Endothelial cell of umbilical vein (primary cell): ENCODE measurements at regions not wholly inside any gene's neighbourhood (a gene's known extent, or its start where the extent isn't known, plus 50 kb on each side); places are given as distances from the start of the nearest gene placed in this dataset.

Experiments
- BruUV-seq: library from RNA; stranded (reverse); fragments of 400-500 nt; replicated peaks from 2 replicates; lab custom pipeline; 2021; lab: Mats Ljungman, UMichigan
- CTCF ChIA-PET: fragments of 300-600, 350-600 bp; sonication (Branson Sonifier 250); formaldehyde crosslinking; loops from one replicate; lab custom pipeline; 2021; ENCODE audit warnings: antibody characterized with exemption, inconsistent platforms; lab: Charles Lee
- POLR2A ChIA-PET: fragments of 300-600, 350-600 bp; sonication (Branson Sonifier 250); formaldehyde crosslinking; loops from one replicate; lab custom pipeline; 2021; ENCODE audit warnings: antibody characterized with exemption, inconsistent platforms; lab: Charles Lee
- DNase-seq: peaks from one replicate; pipeline ENCODE4 v3.0.0-alpha.2; 2011; ENCODE audit warnings: low read depth, low spot score
- FAIRE-seq: peaks from 2 replicates; lab custom pipeline; 2011; peaks lifted over from hg19 to GRCh38; lab: Jason Lieb, UNC
- H2AFZ ChIP-seq: 2 replicates; pipeline ENCODE4 v1.6.0; 2012; ENCODE audit warnings: low read depth, low read length, control low read depth, inconsistent platforms
- H3K27ac ChIP-seq: 2 replicates; pipeline ENCODE4 v1.5.1; 2011; ENCODE audit warnings: low read depth, mild to moderate bottlenecking, control low read depth, low read length, moderate library complexity; ENCODE audit not compliant: insufficient read depth
- H3K27me3 ChIP-seq, 2 experiments: 2 replicates each; pipeline versions ENCODE4 v1.6.0 to v1.6.1; 2011; ENCODE audit warnings: low read length in 2 of 2, mixed read lengths in 1 of 2; ENCODE audit not compliant: control insufficient read depth in 2 of 2, insufficient read depth in 2 of 2
- H3K36me3 ChIP-seq, 2 experiments: 2 replicates in 1 of 2; 3 replicates in 1 of 2; pipeline ENCODE4 v1.5.1; 2011; ENCODE audit warnings: low read length in 2 of 2, mild to moderate bottlenecking in 1 of 2, moderate library complexity in 1 of 2; ENCODE audit not compliant: control insufficient read depth in 2 of 2, insufficient read depth in 2 of 2; ENCODE audit errors: extremely low read depth in 1 of 2
- H3K4me1 ChIP-seq: 3 replicates; pipeline ENCODE4 v1.5.1; 2011; ENCODE audit warnings: mild to moderate bottlenecking, low read length; ENCODE audit not compliant: control insufficient read depth, insufficient read depth; ENCODE audit errors: extremely low read depth
- H3K4me2 ChIP-seq: 2 replicates; pipeline ENCODE4 v1.6.1; 2011; ENCODE audit warnings: low read length, control low read depth, mixed read lengths; ENCODE audit not compliant: insufficient read depth
- H3K4me3 ChIP-seq, 3 experiments: fragments of 200-600 bp in 1 of 3; sonication (generic), shearing (Covaris generic) in 1 of 3; replicated peaks in 1 of 3; 2 replicates each; pipeline ENCODE4 v1.5.1; 2011 to 2016; ENCODE audit warnings: control low read depth in 3 of 3, low read length in 3 of 3, mild to moderate bottlenecking in 2 of 3, inconsistent platforms in 1 of 3, low read depth in 1 of 3, moderate library complexity in 1 of 3; ENCODE audit not compliant: insufficient read depth in 1 of 3
- H3K79me2 ChIP-seq: 2 replicates; pipeline ENCODE4 v1.6.0; 2012; ENCODE audit warnings: low read length, inconsistent platforms; ENCODE audit not compliant: control insufficient read depth, insufficient read depth
- H3K9ac ChIP-seq: replicated peaks from 2 replicates; pipeline ENCODE3; 2011; ENCODE audit warnings: low read length, control low read depth; ENCODE audit not compliant: insufficient read depth; ENCODE audit errors: extremely low read depth
- H3K9me1 ChIP-seq: replicated peaks from 3 replicates; pipeline ENCODE4 v1.6.0; 2011; ENCODE audit warnings: mild to moderate bottlenecking, low read length; ENCODE audit not compliant: control insufficient read depth, insufficient read depth; ENCODE audit errors: extremely low read depth
- H3K9me3 ChIP-seq: replicated peaks from 2 replicates; pipeline ENCODE4 v1.5.1; 2012; ENCODE audit warnings: low read length, inconsistent platforms; ENCODE audit not compliant: control insufficient read depth, insufficient read depth
- H4K20me1 ChIP-seq: replicated peaks from 2 replicates; pipeline ENCODE3; 2011; ENCODE audit warnings: mild to moderate bottlenecking, low read length; ENCODE audit not compliant: control insufficient read depth, insufficient read depth; ENCODE audit errors: extremely low read depth
- CTCF ChIP-seq, 2 donors: IDR thresholded peaks; 1 replicate in 1 of 2; 2 replicates in 1 of 2; pipeline ENCODE4 v1.5.1; 2011; ENCODE audit warnings: low read length in 2 of 2, mild to moderate bottlenecking in 2 of 2, moderate library complexity in 2 of 2, control low read depth in 1 of 2, inconsistent platforms in 1 of 2, low read depth in 1 of 2; ENCODE audit not compliant: insufficient read depth in 1 of 2; ENCODE audit errors: extremely low read depth in 1 of 2
- EZH2 ChIP-seq: IDR thresholded peaks from 2 replicates; pipeline ENCODE4 v1.6.1; 2012; ENCODE audit warnings: borderline replicate concordance, low read depth, mild to moderate bottlenecking, moderate library complexity, low read length, inconsistent platforms; ENCODE audit not compliant: severe bottlenecking
- FOS ChIP-seq: IDR thresholded peaks from 2 replicates; pipeline ENCODE4 v1.6.1; 2011; ENCODE audit warnings: mild to moderate bottlenecking, low read length, moderate library complexity, borderline replicate concordance; ENCODE audit not compliant: insufficient read depth
- GATA2 ChIP-seq: IDR thresholded peaks from 2 replicates; pipeline ENCODE4 v1.7.0; 2011; ENCODE audit warnings: low read depth, mild to moderate bottlenecking, moderate library complexity, mixed read lengths, low read length; ENCODE audit not compliant: insufficient read length, insufficient read depth
- JUN ChIP-seq: IDR thresholded peaks from 2 replicates; pipeline ENCODE4 v1.6.1; 2011; ENCODE audit warnings: borderline replicate concordance, low read depth; ENCODE audit not compliant: insufficient read length, insufficient read depth
- MAX ChIP-seq: IDR thresholded peaks from 2 replicates; pipeline ENCODE4 v1.6.1; 2011; ENCODE audit not compliant: insufficient read depth, insufficient read length
- MYC ChIP-seq: IDR thresholded peaks from one replicate; pipeline ENCODE4 v1.6.1; 2011; ENCODE audit warnings: mild to moderate bottlenecking, low read depth, low read length
- POLR2A ChIP-seq: IDR thresholded peaks from 2 replicates; pipeline ENCODE4 v1.6.1; 2012; ENCODE audit warnings: low read depth, mild to moderate bottlenecking, control low read depth, low read length
- POLR2AphosphoS5 ChIP-seq: IDR thresholded peaks from 2 replicates; pipeline ENCODE4 v1.6.1; 2012; ENCODE audit warnings: low read depth, mild to moderate bottlenecking, control low read depth, low read length, moderate library complexity; ENCODE audit not compliant: insufficient read depth
- dilution Hi-C: fragments of 300-500 bp; cut with MboI; formaldehyde crosslinking; loops from one replicate; pipeline ENCODE4 v1.15.0; 2019; ENCODE audit warnings: low sequenced_read_pairs; ENCODE audit not compliant: extremely low pct_ligation_motif_present
- intact Hi-C: fragments of 100-400 bp; cut with micrococcal nuclease; formaldehyde crosslinking; loops from one replicate; pipeline ENCODE4 v1.10.0; 2022

- Histone ChIP-seq H3K79me2 (no peaks in the 10 kb centered on the region), H3K9me1 (no peaks in the 10 kb centered on the region), H4K20me1 (no peaks in the 10 kb centered on the region), H3K27me3 (no peaks in the 10 kb centered on the region), H3K4me2 (no peak overlapping the region), H3K27ac (no peak overlapping the region), H3K9me3 (no peaks in the 10 kb centered on the region), H3K9ac (no peak overlapping the region), H2AFZ (no peak overlapping the region), H3K4me1 (no peaks in the 10 kb centered on the region), H3K36me3 (no peaks in the 10 kb centered on the region), H3K4me3 (no peak overlapping the region)
- FAIRE-seq = no peak
- intact Hi-C loops = no loop called here
- POLR2A ChIA-PET = no interaction called here
- BruUV-seq = no TSS peak
- dilution Hi-C loops = no loop called here
- CTCF ChIA-PET = no interaction called here
- TF ChIP-seq POLR2A (no peak), POLR2AphosphoS5 (no peak), MYC (no peak), CTCF (IDR thresholded peaks at IDR 0.05; ENCODE audit: extremely low read depth in 1 of 2, insufficient read depth in 1 of 2, low read depth in 1 of 2, low read length in 2 of 2) (no peak), MAX (no peak), FOS (no peak), EZH2 (no peak), JUN (no peak), GATA2 (no peak)
- no peak for DNase-seq
Observed at GRCh38 chr2:79453918-79454317, 58.9 kb upstream of the CTNNA2 start.
